Cardiac fibroblast (primary cell): ENCODE measurements at regions not wholly inside any gene's neighbourhood (a gene's known extent, or its start where the extent isn't known, plus 50 kb on each side); places are given as distances from the start of the nearest gene placed in this dataset.

ENCODE experiments used
- DNase-seq, 2 donors: peaks; one replicate each; pipeline versions ENCODE4 v3.0.0 to v3.0.0-alpha.2; 2010; ENCODE audit warnings: low read depth in 2 of 2
- H3K4me3 ChIP-seq, 2 donors: replicated peaks in 1 of 2; 1 replicate in 1 of 2; 2 replicates in 1 of 2; pipeline ENCODE4 v1.5.1; 2011; ENCODE audit warnings: low read depth in 2 of 2, low read length in 2 of 2, mild to moderate bottlenecking in 2 of 2, moderate library complexity in 1 of 2
- TF ChIP-seq, protein P1 (sequence below): IDR thresholded peaks from one replicate; pipeline ENCODE4 v1.5.1; 2011; ENCODE audit warnings: low read depth, mild to moderate bottlenecking, low read length, inconsistent platforms

DNA sequence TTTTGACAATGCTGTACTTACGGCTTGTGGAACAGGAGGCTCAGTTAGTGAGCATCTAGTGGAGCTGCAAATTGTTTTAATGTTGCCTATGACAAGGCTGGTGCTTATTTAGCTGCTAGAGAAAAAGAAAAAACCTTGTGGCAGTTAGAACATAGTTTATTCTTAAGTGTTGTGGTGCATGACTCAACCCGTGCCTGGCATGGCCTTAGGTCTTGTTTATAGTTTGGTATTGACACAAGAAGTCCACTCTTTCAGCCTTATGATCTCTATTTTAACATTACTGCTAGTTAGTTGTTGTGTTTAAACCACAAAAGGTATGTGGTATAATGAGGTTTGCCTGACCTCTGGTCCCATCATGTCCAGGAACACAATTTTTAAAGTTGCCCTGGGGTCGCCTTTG, 744.6 kb downstream of the FAM181B start:
- DNase-seq = peak in 1 of 2 donors; percentile 3
- TF ChIP-seq, protein P1, sequence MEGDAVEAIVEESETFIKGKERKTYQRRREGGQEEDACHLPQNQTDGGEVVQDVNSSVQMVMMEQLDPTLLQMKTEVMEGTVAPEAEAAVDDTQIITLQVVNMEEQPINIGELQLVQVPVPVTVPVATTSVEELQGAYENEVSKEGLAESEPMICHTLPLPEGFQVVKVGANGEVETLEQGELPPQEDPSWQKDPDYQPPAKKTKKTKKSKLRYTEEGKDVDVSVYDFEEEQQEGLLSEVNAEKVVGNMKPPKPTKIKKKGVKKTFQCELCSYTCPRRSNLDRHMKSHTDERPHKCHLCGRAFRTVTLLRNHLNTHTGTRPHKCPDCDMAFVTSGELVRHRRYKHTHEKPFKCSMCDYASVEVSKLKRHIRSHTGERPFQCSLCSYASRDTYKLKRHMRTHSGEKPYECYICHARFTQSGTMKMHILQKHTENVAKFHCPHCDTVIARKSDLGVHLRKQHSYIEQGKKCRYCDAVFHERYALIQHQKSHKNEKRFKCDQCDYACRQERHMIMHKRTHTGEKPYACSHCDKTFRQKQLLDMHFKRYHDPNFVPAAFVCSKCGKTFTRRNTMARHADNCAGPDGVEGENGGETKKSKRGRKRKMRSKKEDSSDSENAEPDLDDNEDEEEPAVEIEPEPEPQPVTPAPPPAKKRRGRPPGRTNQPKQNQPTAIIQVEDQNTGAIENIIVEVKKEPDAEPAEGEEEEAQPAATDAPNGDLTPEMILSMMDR = no peak
- H3K4me3 ChIP-seq = no peak overlapping the region

DNA sequence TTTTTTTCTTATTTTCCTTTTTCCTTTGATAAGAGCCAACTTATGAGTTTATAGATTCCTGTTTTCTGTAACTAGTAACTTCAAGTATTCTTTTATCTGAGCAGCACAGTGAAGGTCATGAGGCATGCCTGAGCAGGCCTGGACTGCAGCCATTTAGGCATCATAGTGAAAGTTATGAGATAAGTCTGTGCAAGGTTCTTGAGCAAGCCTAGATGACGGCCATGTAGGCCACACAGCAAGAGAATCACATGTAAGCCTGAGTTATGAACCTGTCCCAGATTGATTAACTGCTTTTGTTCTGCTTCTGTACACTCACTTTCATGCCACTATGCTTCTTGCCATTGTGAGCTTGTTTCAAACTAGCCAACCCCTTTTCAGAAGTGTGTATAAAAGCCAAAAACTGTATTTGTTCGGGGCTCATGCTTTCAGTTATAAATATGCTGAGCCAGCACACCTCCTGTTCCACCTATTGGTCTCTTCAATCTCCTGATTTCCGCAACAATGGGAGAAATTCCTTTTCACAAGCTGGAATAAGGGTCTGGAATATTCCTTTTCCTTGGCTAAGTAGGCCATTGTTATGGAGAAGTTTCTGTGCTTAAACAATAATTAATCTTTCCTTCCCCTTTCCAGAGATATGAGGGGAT, 745.7 kb downstream of the FAM181B start:
- H3K4me3 ChIP-seq = no peak overlapping the region
- DNase-seq = peak; percentile 29 to 37
- TF ChIP-seq, protein P1 = no peak

DNA sequence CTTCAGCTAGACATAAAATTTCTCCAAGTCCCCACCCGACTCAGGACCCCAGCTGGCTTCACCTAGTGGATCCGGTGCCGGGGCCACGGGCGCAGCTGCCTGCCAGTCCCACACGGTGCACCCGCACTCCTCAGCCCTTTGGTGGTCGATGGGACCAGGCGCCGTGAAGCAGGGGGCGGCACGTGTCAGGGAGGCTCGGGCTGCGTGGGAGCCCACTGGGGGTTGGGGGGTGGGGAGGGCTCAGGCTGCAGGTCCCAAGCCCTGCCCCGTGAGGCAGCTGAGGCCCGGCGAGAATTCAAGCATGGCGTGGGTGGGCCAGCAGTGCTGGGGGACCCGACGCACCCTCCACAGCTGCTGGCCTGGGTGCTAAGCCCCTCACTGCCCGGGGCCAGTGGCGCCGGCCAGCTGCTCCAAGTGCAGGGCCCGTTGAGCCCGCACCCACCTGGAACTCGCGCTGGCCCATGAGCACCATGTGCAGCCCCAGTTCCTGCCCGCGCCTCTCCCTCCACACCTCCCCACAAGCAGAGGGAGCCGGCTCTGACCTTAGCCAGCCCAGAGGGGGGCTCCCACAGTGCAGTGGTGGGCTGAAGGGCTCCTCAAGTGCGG, 747.0 kb downstream of the FAM181B start:
- H3K4me3 ChIP-seq = no peak overlapping the region
- TF ChIP-seq, protein P1 = no peak
- no peak for DNase-seq

DNA sequence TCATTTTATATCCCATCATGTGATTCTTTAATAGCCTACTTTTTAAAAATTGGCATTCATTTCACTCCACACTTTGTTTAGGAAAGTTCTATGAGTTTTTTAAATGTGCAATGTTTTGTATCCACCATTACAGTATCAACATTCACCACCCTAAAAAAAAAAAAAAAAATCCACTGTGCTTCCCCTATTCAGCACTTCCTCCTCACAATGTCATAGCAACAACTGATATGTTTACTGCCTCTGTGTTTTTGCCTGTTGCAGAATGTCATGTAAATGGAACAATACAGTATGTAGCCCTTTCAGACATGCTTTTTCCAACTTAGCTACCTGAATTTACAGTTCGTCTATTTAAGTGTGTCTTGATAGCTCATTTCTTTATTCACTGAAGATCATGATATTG, 754.2 kb downstream of the FAM181B start:
- TF ChIP-seq, protein P1 = no peak
- DNase-seq = no peak
- no peak overlapping the region for H3K4me3 ChIP-seq

DNA sequence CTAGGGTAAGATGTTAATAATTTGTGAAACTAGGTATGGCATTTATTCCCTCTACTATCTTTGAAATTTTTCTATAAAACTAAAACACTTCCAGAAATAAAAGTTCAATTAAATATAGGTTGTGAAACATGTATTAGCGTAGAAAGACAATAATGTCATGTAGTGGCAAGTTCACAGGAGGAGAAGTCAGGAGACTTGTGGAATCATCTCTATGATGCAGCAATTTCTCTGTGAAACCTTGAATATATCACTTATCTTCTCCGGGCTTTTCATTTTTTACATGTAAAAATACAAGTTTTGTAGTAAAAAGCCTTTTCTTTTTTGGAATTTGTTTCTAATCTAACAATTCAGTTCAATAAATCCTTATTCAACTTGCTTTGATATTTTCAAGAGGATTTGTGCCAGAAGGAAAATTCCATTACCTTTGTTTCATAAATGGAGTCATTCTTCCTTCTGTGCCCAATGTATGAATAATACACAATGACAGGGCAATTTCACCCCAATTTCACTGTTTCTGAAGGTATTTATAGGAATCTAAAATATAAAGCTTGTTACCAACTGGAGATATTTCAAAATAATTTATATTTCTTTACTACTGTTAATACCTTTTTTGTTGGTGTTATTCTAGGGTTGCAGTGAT, 758.3 kb downstream of the FAM181B start:
- no peak overlapping the region for H3K4me3 ChIP-seq
- DNase-seq = no peak
- TF ChIP-seq, protein P1 = no peak

DNA sequence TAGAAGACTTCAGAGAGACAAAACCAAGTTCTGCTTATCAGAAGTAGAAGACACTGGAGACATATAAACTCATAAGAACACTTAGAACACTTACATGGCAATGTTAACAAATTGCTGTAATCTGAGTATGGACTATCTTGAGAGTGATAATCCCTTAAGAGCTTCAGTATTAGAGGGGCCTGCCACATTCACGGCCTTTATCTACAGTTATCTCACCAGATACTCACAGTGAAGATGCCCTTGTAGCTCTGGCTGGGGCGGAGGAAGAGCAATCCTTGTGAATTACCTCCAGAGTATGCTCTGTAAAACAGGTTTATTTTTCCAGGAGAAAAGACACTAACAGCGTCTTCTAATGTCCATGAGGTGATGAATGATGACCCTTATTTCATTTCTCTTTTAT, 762.8 kb downstream of the FAM181B start:
- TF ChIP-seq, protein P1 = no peak
- DNase-seq = no peak
- H3K4me3 ChIP-seq = no peak overlapping the region
